ENCODE measurements at regions not wholly inside any gene's neighbourhood (a gene's known extent, or its start where the extent isn't known, plus 50 kb on each side); places are given as distances from the start of the nearest gene placed in this dataset.

DNA sequence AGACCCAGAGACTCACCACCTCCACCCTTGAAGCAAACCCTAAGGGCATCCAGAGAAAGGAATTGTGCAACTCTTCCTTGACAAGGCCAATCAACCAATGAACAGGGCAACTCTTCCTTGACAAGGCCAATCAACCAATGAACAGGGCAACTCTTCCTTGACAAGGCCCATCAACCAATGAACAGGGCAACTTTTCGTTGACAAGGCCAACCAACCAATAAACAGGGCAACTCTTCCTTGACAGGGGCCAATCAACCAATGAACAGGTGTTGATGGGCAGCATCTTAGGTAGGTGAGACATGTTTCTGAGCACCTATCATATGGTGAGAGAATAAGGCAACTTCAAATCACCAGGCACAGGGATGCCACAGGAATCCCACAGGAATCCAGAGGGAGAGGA is 181.5 kb upstream of the RNF32 start:
- no peak for TF ChIP-seq CTCF (conservative IDR thresholded peaks at IDR 0.05; ENCODE audit: low read depth in 2 of 2)
- TF ChIP-seq, protein P1, sequence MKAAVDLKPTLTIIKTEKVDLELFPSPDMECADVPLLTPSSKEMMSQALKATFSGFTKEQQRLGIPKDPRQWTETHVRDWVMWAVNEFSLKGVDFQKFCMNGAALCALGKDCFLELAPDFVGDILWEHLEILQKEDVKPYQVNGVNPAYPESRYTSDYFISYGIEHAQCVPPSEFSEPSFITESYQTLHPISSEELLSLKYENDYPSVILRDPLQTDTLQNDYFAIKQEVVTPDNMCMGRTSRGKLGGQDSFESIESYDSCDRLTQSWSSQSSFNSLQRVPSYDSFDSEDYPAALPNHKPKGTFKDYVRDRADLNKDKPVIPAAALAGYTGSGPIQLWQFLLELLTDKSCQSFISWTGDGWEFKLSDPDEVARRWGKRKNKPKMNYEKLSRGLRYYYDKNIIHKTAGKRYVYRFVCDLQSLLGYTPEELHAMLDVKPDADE (IDR thresholded peaks at IDR 0.05) = no peak
- TF ChIP-seq EZH2phosphoT487 (IDR thresholded peaks at IDR 0.05; ENCODE audit: unreplicated experiment) = no peak
- no peak for TF ChIP-seq CREB1 (CRISPR knock-in tag; IDR thresholded peaks at IDR 0.05; ENCODE audit: low read depth)
- TF ChIP-seq EZH2 (IDR thresholded peaks at IDR 0.05; ENCODE audit: low read depth, unreplicated experiment) = no peak
- no peak for TF ChIP-seq POLR2AphosphoS5 (IDR thresholded peaks at IDR 0.05; ENCODE audit: low read depth)
- TF ChIP-seq JUNB (IDR thresholded peaks at IDR 0.05; ENCODE audit: unreplicated experiment) = no peak
- TF ChIP-seq, protein P2, sequence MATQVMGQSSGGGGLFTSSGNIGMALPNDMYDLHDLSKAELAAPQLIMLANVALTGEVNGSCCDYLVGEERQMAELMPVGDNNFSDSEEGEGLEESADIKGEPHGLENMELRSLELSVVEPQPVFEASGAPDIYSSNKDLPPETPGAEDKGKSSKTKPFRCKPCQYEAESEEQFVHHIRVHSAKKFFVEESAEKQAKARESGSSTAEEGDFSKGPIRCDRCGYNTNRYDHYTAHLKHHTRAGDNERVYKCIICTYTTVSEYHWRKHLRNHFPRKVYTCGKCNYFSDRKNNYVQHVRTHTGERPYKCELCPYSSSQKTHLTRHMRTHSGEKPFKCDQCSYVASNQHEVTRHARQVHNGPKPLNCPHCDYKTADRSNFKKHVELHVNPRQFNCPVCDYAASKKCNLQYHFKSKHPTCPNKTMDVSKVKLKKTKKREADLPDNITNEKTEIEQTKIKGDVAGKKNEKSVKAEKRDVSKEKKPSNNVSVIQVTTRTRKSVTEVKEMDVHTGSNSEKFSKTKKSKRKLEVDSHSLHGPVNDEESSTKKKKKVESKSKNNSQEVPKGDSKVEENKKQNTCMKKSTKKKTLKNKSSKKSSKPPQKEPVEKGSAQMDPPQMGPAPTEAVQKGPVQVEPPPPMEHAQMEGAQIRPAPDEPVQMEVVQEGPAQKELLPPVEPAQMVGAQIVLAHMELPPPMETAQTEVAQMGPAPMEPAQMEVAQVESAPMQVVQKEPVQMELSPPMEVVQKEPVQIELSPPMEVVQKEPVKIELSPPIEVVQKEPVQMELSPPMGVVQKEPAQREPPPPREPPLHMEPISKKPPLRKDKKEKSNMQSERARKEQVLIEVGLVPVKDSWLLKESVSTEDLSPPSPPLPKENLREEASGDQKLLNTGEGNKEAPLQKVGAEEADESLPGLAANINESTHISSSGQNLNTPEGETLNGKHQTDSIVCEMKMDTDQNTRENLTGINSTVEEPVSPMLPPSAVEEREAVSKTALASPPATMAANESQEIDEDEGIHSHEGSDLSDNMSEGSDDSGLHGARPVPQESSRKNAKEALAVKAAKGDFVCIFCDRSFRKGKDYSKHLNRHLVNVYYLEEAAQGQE (IDR thresholded peaks at IDR 0.05; ENCODE audit: unreplicated experiment) = no peak
- TF ChIP-seq STAT1 (IDR thresholded peaks at IDR 0.05; ENCODE audit: unreplicated experiment) = no peak
- TF ChIP-seq ZNF331 (CRISPR knock-in tag; IDR thresholded peaks at IDR 0.05; ENCODE audit: low read depth) = no peak
- no peak for TF ChIP-seq ZNF462 (CRISPR knock-in tag; IDR thresholded peaks at IDR 0.05)
- no peak for TF ChIP-seq NANOG (IDR thresholded peaks at IDR 0.05; ENCODE audit: borderline replicate concordance)
- no peak for TF ChIP-seq ZNF114 (CRISPR knock-in tag; IDR thresholded peaks at IDR 0.05)

Data from GM23338 (cell line).